ENCODE measurements at regions not wholly inside any gene's neighbourhood (a gene's known extent, or its start where the extent isn't known, plus 50 kb on each side); places are given as distances from the start of the nearest gene placed in this dataset.
"Not testable (repeated sequence)": the region's sequence is repeated elsewhere in the genome, so short reads cannot be mapped to it uniquely, and the experiment has no call there.

DNA sequence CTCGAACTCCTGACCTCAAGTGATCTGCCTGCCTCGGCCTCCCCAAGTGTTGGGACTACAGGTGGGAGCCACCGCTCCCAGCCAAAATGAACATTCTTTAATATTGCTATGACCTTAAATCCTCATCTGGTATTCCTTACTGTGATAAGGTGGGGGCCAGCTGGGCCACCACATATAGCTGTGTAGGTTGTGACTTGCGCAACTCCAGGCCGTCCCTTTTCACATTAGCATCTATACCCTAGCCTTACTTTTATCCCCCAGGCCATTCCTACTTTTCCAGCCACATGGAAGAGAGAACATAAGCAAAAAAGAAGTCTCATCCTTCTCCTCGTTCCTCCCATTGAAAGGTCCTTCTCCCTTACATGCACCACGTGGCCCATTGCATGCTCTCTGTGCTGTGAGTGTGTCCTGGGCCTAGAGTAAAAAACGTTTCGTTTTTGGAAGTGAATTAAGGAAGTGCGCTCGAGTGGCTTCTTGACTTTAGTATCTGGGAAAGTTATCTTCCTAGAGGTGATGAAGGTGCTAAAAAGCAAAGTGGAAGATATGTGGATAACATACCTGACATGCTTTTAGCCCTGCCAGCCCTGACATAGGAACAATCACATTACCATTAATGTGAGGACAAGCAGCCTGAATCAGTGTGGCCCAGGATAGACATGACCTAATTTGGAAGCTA, 56.8 kb upstream of the KIF13A start:
- TF ChIP-seq POLR2A (IDR thresholded peaks at IDR 0.05) (no peak), POLR2AphosphoS5 (IDR thresholded peaks at IDR 0.05; ENCODE audit: insufficient read depth in 1 of 2, low read depth in 1 of 2) (no peak)
- TF ChIP-seq, protein P1, sequence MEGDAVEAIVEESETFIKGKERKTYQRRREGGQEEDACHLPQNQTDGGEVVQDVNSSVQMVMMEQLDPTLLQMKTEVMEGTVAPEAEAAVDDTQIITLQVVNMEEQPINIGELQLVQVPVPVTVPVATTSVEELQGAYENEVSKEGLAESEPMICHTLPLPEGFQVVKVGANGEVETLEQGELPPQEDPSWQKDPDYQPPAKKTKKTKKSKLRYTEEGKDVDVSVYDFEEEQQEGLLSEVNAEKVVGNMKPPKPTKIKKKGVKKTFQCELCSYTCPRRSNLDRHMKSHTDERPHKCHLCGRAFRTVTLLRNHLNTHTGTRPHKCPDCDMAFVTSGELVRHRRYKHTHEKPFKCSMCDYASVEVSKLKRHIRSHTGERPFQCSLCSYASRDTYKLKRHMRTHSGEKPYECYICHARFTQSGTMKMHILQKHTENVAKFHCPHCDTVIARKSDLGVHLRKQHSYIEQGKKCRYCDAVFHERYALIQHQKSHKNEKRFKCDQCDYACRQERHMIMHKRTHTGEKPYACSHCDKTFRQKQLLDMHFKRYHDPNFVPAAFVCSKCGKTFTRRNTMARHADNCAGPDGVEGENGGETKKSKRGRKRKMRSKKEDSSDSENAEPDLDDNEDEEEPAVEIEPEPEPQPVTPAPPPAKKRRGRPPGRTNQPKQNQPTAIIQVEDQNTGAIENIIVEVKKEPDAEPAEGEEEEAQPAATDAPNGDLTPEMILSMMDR (IDR thresholded peaks at IDR 0.05): no peak
- H3K4me1 ChIP-seq: peaks cover 30% of the 10 kb centered on the region
- intact Hi-C loops (cut with DNase I): no loop called here
- no peak for DNase-seq (ENCODE audit: extremely low spot score in 2 of 2)
- H3K27ac ChIP-seq: no peak overlapping the region
- no peaks in the 10 kb centered on the region for H3K9me3 ChIP-seq
- no peaks in the 10 kb centered on the region for H3K36me3 ChIP-seq
- no peak overlapping the region for H3K4me3 ChIP-seq
- H3K27me3 ChIP-seq: no peaks in the 10 kb centered on the region

GRCh38 chr6:18042536-18043145, 55.2 kb upstream of the KIF13A start:
- DNase-seq (ENCODE audit: extremely low spot score in 2 of 2): no peak
- TF ChIP-seq POLR2AphosphoS5 (IDR thresholded peaks at IDR 0.05; ENCODE audit: insufficient read depth in 1 of 2, low read depth in 1 of 2): no peak
- TF ChIP-seq POLR2A (IDR thresholded peaks at IDR 0.05): no peak
- TF ChIP-seq, protein P1 (IDR thresholded peaks at IDR 0.05): no peak
- H3K27me3 ChIP-seq: no peaks in the 10 kb centered on the region
- H3K9me3 ChIP-seq: no peaks in the 10 kb centered on the region
- intact Hi-C loops (cut with DNase I): no loop called here
- no peaks in the 10 kb centered on the region for H3K36me3 ChIP-seq
- H3K4me1 ChIP-seq: peaks cover 30% of the 10 kb centered on the region
- peak overlapping the region; percentile 54 for H3K27ac ChIP-seq
- no peak overlapping the region for H3K4me3 ChIP-seq

DNA sequence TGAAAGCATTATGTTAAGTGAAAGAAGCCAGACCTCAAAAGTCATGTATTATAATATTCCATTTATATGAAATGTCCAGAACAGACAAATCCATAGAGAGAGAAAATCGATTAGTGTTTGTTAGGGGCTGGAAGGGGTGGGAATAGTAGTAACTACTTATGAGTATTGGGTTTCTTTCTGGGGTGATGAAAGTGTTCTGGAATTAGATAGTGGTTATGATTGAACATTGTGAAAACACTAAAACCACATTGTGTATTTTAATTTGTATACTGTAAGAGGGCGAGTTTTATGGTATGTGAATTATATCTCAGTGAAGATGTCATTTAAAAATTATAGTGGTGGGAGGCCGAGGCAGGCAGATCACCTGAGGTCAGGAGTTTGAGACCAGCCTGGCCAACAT, 52.0 kb upstream of the KIF13A start:
- Histone ChIP-seq H3K4me1 (peaks cover 22% of the 10 kb centered on the region), H3K4me3 (no peak overlapping the region), H3K36me3 (no peaks in the 10 kb centered on the region), H3K9me3 (no peaks in the 10 kb centered on the region), H3K27me3 (no peaks in the 10 kb centered on the region), H3K27ac (no peak overlapping the region)
- intact Hi-C loops (cut with DNase I): no loop called here
- no peak for DNase-seq (ENCODE audit: extremely low spot score in 2 of 2)
- TF ChIP-seq POLR2AphosphoS5 (IDR thresholded peaks at IDR 0.05; ENCODE audit: insufficient read depth in 1 of 2, low read depth in 1 of 2) (no peak), POLR2A (IDR thresholded peaks at IDR 0.05) (no peak)
- TF ChIP-seq, protein P1 (IDR thresholded peaks at IDR 0.05): no peak

DNA sequence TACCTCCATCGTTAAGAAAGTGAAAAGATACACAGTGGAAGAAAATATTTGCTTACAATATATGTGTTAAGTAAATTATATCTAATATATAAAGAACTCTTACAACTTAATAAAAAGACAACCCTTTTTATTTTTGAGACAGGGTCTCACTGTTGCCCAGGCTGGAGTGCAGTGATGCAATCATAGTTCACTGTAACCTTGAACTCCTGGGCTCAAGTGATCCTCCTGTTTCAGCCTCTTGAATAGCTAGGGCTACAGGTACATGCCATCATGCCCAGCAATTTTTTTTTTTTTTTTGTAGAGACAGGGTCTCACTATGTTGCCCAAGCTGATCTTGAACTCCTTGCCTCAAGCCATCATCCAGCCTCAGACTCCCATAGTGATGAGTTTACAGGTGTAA, 50.8 kb upstream of the KIF13A start:
- H3K27me3 ChIP-seq; H3K9me3 ChIP-seq; H3K36me3 ChIP-seq; H3K4me3 ChIP-seq; intact Hi-C loops (cut with DNase I); DNase-seq (ENCODE audit: extremely low spot score in 2 of 2); H3K27ac ChIP-seq: not testable (repeated sequence)
- peaks cover 10% of the 10 kb centered on the region for H3K4me1 ChIP-seq

Measured in vagina (tissue), 2 donors.